IMR-90 (cell line): ENCODE measurements at regions not wholly inside any gene's neighbourhood (a gene's known extent, or its start where the extent isn't known, plus 50 kb on each side); places are given as distances from the start of the nearest gene placed in this dataset.

ENCODE experiments used
- ATAC-seq: fragments of 200-7000 bp; cut with Tn5 transposase; 2 replicates; pipeline ENCODE4 v1.9.1; 2020; ENCODE audit warnings: low read depth, mild to moderate bottlenecking, moderate library complexity
- BruUV-seq: library from RNA; stranded (reverse); fragments of 400-500 nt; replicated peaks from 2 replicates; lab custom pipeline; 2021; lab: Mats Ljungman, UMichigan
- CTCF ChIA-PET: fragments of 300-600 bp; formaldehyde crosslinking; extraction: SDS; loops from one replicate; lab custom pipeline; 2021; ENCODE audit warnings: antibody characterized with exemption; lab: Yijun Ruan, JAX
- POLR2A ChIA-PET: fragments of 300-600 bp; sonication (Branson Sonifier 250); formaldehyde crosslinking; loops from one replicate; lab custom pipeline; 2022; ENCODE audit warnings: antibody characterized with exemption; ENCODE audit not compliant: unreplicated experiment; lab: Charles Lee
- DNase-seq: peaks from one replicate; pipeline ENCODE4 v3.0.0; 2013
- H2AFZ ChIP-seq: replicated peaks from 2 replicates; pipeline ENCODE3; 2013; ENCODE audit warnings: low read length, mild to moderate bottlenecking; ENCODE audit not compliant: poor library complexity
- H2AK5ac ChIP-seq: 2 replicates; pipeline ENCODE4 v1.6.1; 2013; ENCODE audit warnings: low read depth, low read length, inconsistent platforms
- H2AK9ac ChIP-seq: replicated peaks from 2 replicates; pipeline ENCODE3; 2013; ENCODE audit warnings: mild to moderate bottlenecking, low read depth, low read length, moderate library complexity; ENCODE audit not compliant: poor library complexity
- H2BK120ac ChIP-seq: 2 replicates; pipeline ENCODE4 v1.6.1; 2013; ENCODE audit warnings: low read depth, low read length, inconsistent platforms
- H2BK15ac ChIP-seq: 3 replicates; pipeline ENCODE4 v1.6.1; 2013; ENCODE audit warnings: low read depth, low read length, inconsistent platforms
- H2BK20ac ChIP-seq: 2 replicates; pipeline ENCODE4 v1.6.1; 2013; ENCODE audit warnings: low read depth, mild to moderate bottlenecking, inconsistent platforms, low read length, moderate library complexity
- H2BK5ac ChIP-seq: 2 replicates; pipeline ENCODE4 v1.6.1; 2013; ENCODE audit warnings: mild to moderate bottlenecking, low read depth, low read length, inconsistent platforms; ENCODE audit not compliant: poor library complexity, severe bottlenecking
- H3K14ac ChIP-seq: replicated peaks from 2 replicates; pipeline ENCODE4 v1.6.1; 2013; ENCODE audit warnings: low read depth, low read length, inconsistent platforms
- H3K18ac ChIP-seq: 2 replicates; pipeline ENCODE4 v1.6.1; 2013; ENCODE audit warnings: low read depth, low read length, control low read depth
- H3K23ac ChIP-seq: 2 replicates; pipeline ENCODE4 v1.6.1; 2013; ENCODE audit warnings: low read depth, low read length, inconsistent platforms
- H3K27ac ChIP-seq: 2 replicates; pipeline ENCODE4 v1.5.1; 2013; ENCODE audit warnings: mild to moderate bottlenecking, control low read depth, low read length; ENCODE audit not compliant: insufficient read depth
- H3K27me3 ChIP-seq: 2 replicates; pipeline ENCODE4 v1.6.1; 2013; ENCODE audit warnings: low read length; ENCODE audit not compliant: control insufficient read depth, insufficient read depth
- H3K36me3 ChIP-seq: 2 replicates; pipeline ENCODE4 v1.6.1; 2013; ENCODE audit warnings: low read length, mixed read lengths; ENCODE audit not compliant: control insufficient read depth, insufficient read depth
- H3K4ac ChIP-seq: 2 replicates; pipeline ENCODE4 v1.6.1; 2013; ENCODE audit warnings: low read depth, low read length, inconsistent platforms
- H3K4me1 ChIP-seq: 2 replicates; pipeline ENCODE4 v1.6.1; 2013; ENCODE audit warnings: low read length, mixed read lengths; ENCODE audit not compliant: control insufficient read depth, insufficient read depth
- H3K4me2 ChIP-seq: 2 replicates; pipeline ENCODE4 v1.6.1; 2013; ENCODE audit warnings: low read depth, mild to moderate bottlenecking, control low read depth, low read length, moderate library complexity
- H3K4me3 ChIP-seq: 2 replicates; pipeline ENCODE4 v1.5.1; 2013; ENCODE audit warnings: low read depth, mild to moderate bottlenecking, control low read depth, low read length, moderate library complexity; ENCODE audit not compliant: insufficient read depth
- H3K56ac ChIP-seq: 2 replicates; pipeline ENCODE4 v1.6.1; 2013; ENCODE audit warnings: low read length, inconsistent platforms; ENCODE audit not compliant: insufficient read depth; ENCODE audit errors: extremely low read depth
- H3K79me1 ChIP-seq, 2 experiments: 2 replicates each; pipeline ENCODE4 v1.6.1; 2013; ENCODE audit warnings: low read length in 2 of 2, inconsistent platforms in 1 of 2, low read depth in 1 of 2
- H3K9ac ChIP-seq: 2 replicates; pipeline ENCODE4 v1.6.1; 2013; ENCODE audit warnings: low read depth, low read length, control low read depth
- H3K9me1 ChIP-seq: 2 replicates; pipeline ENCODE4 v1.6.1; 2013; ENCODE audit warnings: low read length, inconsistent platforms; ENCODE audit not compliant: insufficient read depth
- H3K9me3 ChIP-seq: 2 replicates; pipeline ENCODE4 v1.6.1; 2013; ENCODE audit warnings: low read length; ENCODE audit not compliant: control insufficient read depth, insufficient read depth
- H4K20me1 ChIP-seq: 2 replicates; pipeline ENCODE4 v1.6.1; 2013; ENCODE audit warnings: low read length, inconsistent platforms; ENCODE audit not compliant: insufficient read depth
- H4K5ac ChIP-seq: 2 replicates; pipeline ENCODE4 v1.6.1; 2013; ENCODE audit warnings: mild to moderate bottlenecking, low read depth, low read length, control low read depth
- H4K8ac ChIP-seq, 2 experiments: 2 replicates each; pipeline ENCODE4 v1.6.1; 2013; ENCODE audit warnings: low read depth in 2 of 2, low read length in 2 of 2, control low read depth in 1 of 2, inconsistent platforms in 1 of 2
- H4K91ac ChIP-seq: 2 replicates; pipeline ENCODE4 v1.6.1; 2013; ENCODE audit warnings: low read depth, low read length, inconsistent platforms; ENCODE audit not compliant: insufficient read depth
- BHLHE40 ChIP-seq: fragments of 150-350 bp; IDR thresholded peaks from 2 replicates; pipeline ENCODE4 v1.6.1; 2016; ENCODE audit warnings: mild to moderate bottlenecking, low read depth, low read length
- CHD1 ChIP-seq: IDR thresholded peaks from 2 replicates; pipeline ENCODE4 v1.6.1; 2012; ENCODE audit warnings: low read depth, low read length, improper control_type of control experiment
- FOS ChIP-seq: fragments of 150-350 bp; IDR thresholded peaks from 2 replicates; pipeline ENCODE4 v1.6.1; 2016; ENCODE audit warnings: low read depth, low read length
- MAFK ChIP-seq: IDR thresholded peaks from 2 replicates; pipeline ENCODE4 v1.6.1; 2012; ENCODE audit warnings: low read depth, low read length, improper control_type of control experiment
- NFE2L2 ChIP-seq: fragments of 150-350 bp; IDR thresholded peaks from 2 replicates; pipeline ENCODE4 v1.6.1; 2016; ENCODE audit warnings: low read depth, mild to moderate bottlenecking, low read length
- POLR2A ChIP-seq: IDR thresholded peaks from 2 replicates; pipeline ENCODE4 v1.6.1; 2012; ENCODE audit warnings: mild to moderate bottlenecking, low read depth, low read length
- RFX5 ChIP-seq: IDR thresholded peaks from 2 replicates; pipeline ENCODE4 v1.8.0; 2012; ENCODE audit warnings: low read depth, mild to moderate bottlenecking, low read length, moderate library complexity
- WGBS, 2 experiments: methylation state at CpG; one replicate each; pipeline versions ENCODE4 v1.1.5 to v1.1.7; 2013; ENCODE audit warnings: missing lambda C conversion rate in 2 of 2; ENCODE audit not compliant: insufficient read length in 1 of 2; ENCODE audit errors: extremely low coverage in 2 of 2; 5-methylcytosine and 5-hydroxymethylcytosine counted together
- dilution Hi-C: fragments of 300-500 bp; cut with HindIII; formaldehyde crosslinking; loops from one replicate; pipeline ENCODE4 v1.14.3; 2018; ENCODE audit warnings: low sequenced_read_pairs; ENCODE audit not compliant: unreplicated experiment
- in situ Hi-C: fragments of 300-500 bp; cut with MboI; formaldehyde crosslinking; loops from 3 replicates; pipeline ENCODE4 v1.14.3; 2019; ENCODE audit warnings: low sequenced_read_pairs, inconsistent platforms, mixed read lengths
- intact Hi-C: fragments of 100-400 bp; cut with micrococcal nuclease; formaldehyde crosslinking; loops from 2 replicates; pipeline ENCODE4 v1.10.0; 2022

- Histone ChIP-seq H2AFZ (no peak overlapping the region), H2AK5ac (peak overlapping the region; percentile 44; the same call in 1 of the 2 replicates), H2BK20ac (peak overlapping the region; percentile 48; the same call in 1 of the 2 replicates), H3K9me3 (no peaks in the 10 kb centered on the region), H3K4ac (peak overlapping the region; percentile 53; the same call in 1 of the 2 replicates), H3K4me2 (no peak overlapping the region), H3K56ac (no peak overlapping the region), H3K4me3 (no peak overlapping the region), H3K18ac (peak overlapping the region; percentile 24; the same call in 1 of the 2 replicates), H4K5ac (no peak overlapping the region), H3K4me1 (peaks cover 14% of the 10 kb centered on the region), H3K9me1 (peaks cover 1% of the 10 kb centered on the region; the same call in 1 of the 2 replicates), H3K79me1 (no peaks in the 10 kb centered on the region), H4K20me1 (no peaks in the 10 kb centered on the region), H3K27me3 (no peaks in the 10 kb centered on the region), H2BK5ac (no peak overlapping the region), H3K9ac (no peak overlapping the region), H3K27ac (no peak overlapping the region), H4K8ac (peak overlapping the region in 1 of 2 experiments; percentile 53; a peak in 1 of 4 replicates), H2BK120ac (peak overlapping the region; percentile 94), H4K91ac (peak overlapping the region; percentile 55; the same call in 1 of the 2 replicates), H3K36me3 (no peaks in the 10 kb centered on the region), H3K14ac (peak overlapping the region; percentile 65; the same call in 1 of the 2 replicates), H2BK15ac (peak overlapping the region; percentile 81; the same call in 2 of the 3 replicates), H2AK9ac (no peak overlapping the region), H3K23ac (no peak overlapping the region)
- in situ Hi-C loops (no loop called here), intact Hi-C loops (no loop called here), dilution Hi-C loops (no loop called here)
- ChIA-PET CTCF (no interaction called here), POLR2A (no interaction called here)
- no peak for TF ChIP-seq BHLHE40
- TF ChIP-seq MAFK: no peak
- TF ChIP-seq CHD1: no peak
- TF ChIP-seq FOS: no peak
- TF ChIP-seq RFX5: no peak
- no peak for TF ChIP-seq NFE2L2
- no peak for TF ChIP-seq POLR2A
- ATAC-seq (no peak), DNase-seq (no peak)
- BruUV-seq: no TSS peak
- no CpG with 5 or more reads among the region's 4 CpGs for WGBS, 2 experiments
These were observed 908.5 kb upstream of the RAG2 start for GRCh38 chr11:37506531-37506930.
